H1 (cell line): ENCODE measurements at regions not wholly inside any gene's neighbourhood (a gene's known extent, or its start where the extent isn't known, plus 50 kb on each side); places are given as distances from the start of the nearest gene placed in this dataset.

Source experiments
- CTCF ChIA-PET: fragments of 300-600 bp; sonication (Branson Sonifier 250); formaldehyde crosslinking; loops from one replicate; lab custom pipeline; 2021; ENCODE audit not compliant: partially characterized antibody; lab: Charles Lee
- POLR2A ChIA-PET: fragments of 300-600 bp; sonication (Branson Sonifier 250); formaldehyde crosslinking; loops from one replicate; lab custom pipeline; 2021; ENCODE audit warnings: inconsistent platforms; ENCODE audit not compliant: partially characterized antibody; lab: Charles Lee
- DNase-seq, 2 experiments: peaks; one replicate each; pipeline versions ENCODE4 v3.0.0 to v3.0.0-alpha.2; 2010 to 2022; ENCODE audit warnings: low spot score in 2 of 2, low read depth in 1 of 2, mixed read lengths in 1 of 2
- FAIRE-seq: peaks from 2 replicates; lab custom pipeline; 2011; peaks lifted over from hg19 to GRCh38; lab: Jason Lieb, UNC
- H2AFZ ChIP-seq: 2 replicates; pipeline ENCODE4 v1.8.1; 2012; ENCODE audit warnings: low read length, inconsistent platforms
- H2AK5ac ChIP-seq: 2 replicates; pipeline ENCODE4 v1.6.1; 2013; ENCODE audit warnings: low read depth, low read length
- H2BK120ac ChIP-seq: replicated peaks from 2 replicates; pipeline ENCODE3; 2013; ENCODE audit warnings: low read depth, low read length, inconsistent platforms
- H2BK12ac ChIP-seq: 2 replicates; pipeline ENCODE4 v1.6.1; 2013; ENCODE audit warnings: low read depth, low read length
- H2BK15ac ChIP-seq: 2 replicates; pipeline ENCODE4 v1.6.1; 2013; ENCODE audit warnings: low read length
- H2BK20ac ChIP-seq: 2 replicates; pipeline ENCODE4 v1.6.1; 2013; ENCODE audit warnings: low read length
- H2BK5ac ChIP-seq: 2 replicates; pipeline ENCODE4 v1.6.1; 2013; ENCODE audit warnings: low read depth, low read length
- H3K14ac ChIP-seq: 2 replicates; pipeline ENCODE4 v1.6.1; 2013; ENCODE audit warnings: inconsistent platforms; ENCODE audit not compliant: insufficient read length
- H3K18ac ChIP-seq: 2 replicates; pipeline ENCODE4 v1.6.1; 2013; ENCODE audit warnings: low read length; ENCODE audit errors: extremely low read depth
- H3K23ac ChIP-seq: 2 replicates; pipeline ENCODE4 v1.6.1; 2013; ENCODE audit warnings: inconsistent platforms; ENCODE audit not compliant: insufficient read length
- H3K23me2 ChIP-seq: 2 replicates; pipeline ENCODE4 v1.6.1; 2013; ENCODE audit warnings: low read depth, low read length
- H3K27ac ChIP-seq: 2 replicates; pipeline ENCODE4 v1.6.1; 2011; ENCODE audit warnings: low read depth, low read length, inconsistent platforms
- H3K27me3 ChIP-seq, 4 experiments: replicated peaks in 1 of 4; 1 replicate in 1 of 4; 2 replicates in 3 of 4; pipeline versions ENCODE4 v1.6.1 to v1.8.1; 2011 to 2013; ENCODE audit warnings: low read length in 3 of 4, mild to moderate bottlenecking in 3 of 4, inconsistent platforms in 2 of 4, mixed read lengths in 2 of 4, moderate library complexity in 1 of 4; ENCODE audit not compliant: control insufficient read depth in 3 of 4, insufficient read depth in 3 of 4; ENCODE audit errors: extremely low read depth in 1 of 4
- H3K36me3 ChIP-seq, 4 experiments: 2 replicates each; pipeline versions ENCODE4 v1.6.1 to v1.8.1; 2011 to 2013; ENCODE audit warnings: mild to moderate bottlenecking in 4 of 4, low read length in 3 of 4, moderate library complexity in 2 of 4, control low read depth in 1 of 4, inconsistent platforms in 1 of 4; ENCODE audit not compliant: insufficient read depth in 4 of 4, control insufficient read depth in 2 of 4
- H3K4ac ChIP-seq: replicated peaks from 2 replicates; pipeline ENCODE3; 2013; ENCODE audit warnings: low read length, low read depth, mixed read lengths, inconsistent platforms; ENCODE audit not compliant: insufficient read length
- H3K4me1 ChIP-seq, 4 experiments: replicated peaks in 1 of 4; 1 replicate in 1 of 4; 2 replicates in 3 of 4; pipeline versions ENCODE4 v1.6.1 to v1.8.1; 2011 to 2013; ENCODE audit warnings: low read length in 3 of 4, inconsistent platforms in 2 of 4, mixed read lengths in 1 of 4; ENCODE audit not compliant: insufficient read depth in 4 of 4, control insufficient read depth in 3 of 4
- H3K4me2 ChIP-seq, 2 experiments: 2 replicates each; pipeline versions ENCODE4 v1.6.1 to v1.8.1; 2011 to 2013; ENCODE audit warnings: low read depth in 2 of 2, low read length in 2 of 2, control low read depth in 1 of 2, inconsistent platforms in 1 of 2, mild to moderate bottlenecking in 1 of 2; ENCODE audit not compliant: insufficient read depth in 1 of 2
- H3K4me3 ChIP-seq, 4 experiments: fragments of 200-600, 300-600 bp in 1 of 4; sonication (generic), shearing (Covaris generic), sonication (Bioruptor Twin) in 1 of 4; 2 replicates each; pipeline versions ENCODE4 v1.5.1 to v1.8.1; 2011 to 2016; ENCODE audit warnings: low read length in 4 of 4, low read depth in 3 of 4, control low read depth in 2 of 4, inconsistent platforms in 2 of 4, mild to moderate bottlenecking in 2 of 4, mixed read lengths in 1 of 4, moderate library complexity in 1 of 4; ENCODE audit not compliant: insufficient read depth in 2 of 4; ENCODE audit errors: extremely low read depth in 1 of 4
- H3K56ac ChIP-seq: replicated peaks from 2 replicates; pipeline ENCODE3; 2013; ENCODE audit warnings: low read depth, mild to moderate bottlenecking, mixed read lengths, low read length, inconsistent platforms; ENCODE audit not compliant: insufficient read length
- H3K79me1 ChIP-seq: 2 replicates; pipeline ENCODE4 v1.6.1; 2013; ENCODE audit warnings: low read depth, low read length, control low read depth
- H3K79me2 ChIP-seq, 2 experiments: 2 replicates each; pipeline versions ENCODE4 v1.6.1 to v1.8.1; 2012 to 2013; ENCODE audit warnings: low read length in 2 of 2, mild to moderate bottlenecking in 2 of 2, inconsistent platforms in 1 of 2; ENCODE audit not compliant: insufficient read depth in 2 of 2, control insufficient read depth in 1 of 2
- H3K9ac ChIP-seq, 4 experiments: replicated peaks in 1 of 4; 1 replicate in 1 of 4; 2 replicates in 3 of 4; pipeline versions ENCODE4 v1.6.1 to v1.8.1; 2011 to 2013; ENCODE audit warnings: low read depth in 3 of 4, low read length in 3 of 4, control low read depth in 2 of 4, mild to moderate bottlenecking in 2 of 4, moderate library complexity in 2 of 4, inconsistent platforms in 1 of 4; ENCODE audit errors: extremely low read depth in 1 of 4
- H3K9me3 ChIP-seq, 2 experiments: 2 replicates each; pipeline versions ENCODE4 v1.6.1 to v1.8.1; 2012 to 2013; ENCODE audit warnings: mild to moderate bottlenecking in 2 of 2, moderate library complexity in 2 of 2, control low read depth in 1 of 2, inconsistent platforms in 1 of 2, low read depth in 1 of 2, low read length in 1 of 2, mixed read lengths in 1 of 2; ENCODE audit not compliant: insufficient read depth in 2 of 2
- H4K20me1 ChIP-seq, 2 experiments: replicated peaks in 1 of 2; 2 replicates each; pipeline versions ENCODE3 to v1.8.1; 2011 to 2013; ENCODE audit warnings: inconsistent platforms in 2 of 2, low read length in 2 of 2, mild to moderate bottlenecking in 1 of 2; ENCODE audit not compliant: insufficient read depth in 2 of 2, control insufficient read depth in 1 of 2
- H4K5ac ChIP-seq: 2 replicates; pipeline ENCODE4 v1.6.1; 2013; ENCODE audit warnings: low read length, low read depth, mixed read lengths, inconsistent platforms; ENCODE audit not compliant: insufficient read length
- H4K8ac ChIP-seq: 2 replicates; pipeline ENCODE4 v1.8.0; 2013; ENCODE audit warnings: mild to moderate bottlenecking, moderate library complexity, low read length, inconsistent platforms; ENCODE audit not compliant: insufficient read depth; ENCODE audit errors: extremely low read depth
- H4K91ac ChIP-seq: replicated peaks from 2 replicates; pipeline ENCODE3; 2013; ENCODE audit warnings: low read length, mixed read lengths, inconsistent platforms; ENCODE audit not compliant: insufficient read length
- ATF3 ChIP-seq: IDR thresholded peaks from 2 replicates; pipeline ENCODE4 v1.6.1; 2011; ENCODE audit warnings: low read depth, mild to moderate bottlenecking, low read length; ENCODE audit not compliant: insufficient read depth
- BCL11A ChIP-seq, 2 experiments: IDR thresholded peaks; one replicate each; pipeline ENCODE4 v1.6.1; 2011; ENCODE audit warnings: low read depth in 2 of 2, low read length in 2 of 2, mild to moderate bottlenecking in 2 of 2
- EGR1 ChIP-seq: IDR thresholded peaks from 2 replicates; pipeline ENCODE4 v1.6.1; 2011; ENCODE audit warnings: low read depth, low read length, borderline replicate concordance
- JUN ChIP-seq: IDR thresholded peaks from 2 replicates; pipeline ENCODE4 v1.6.1; 2011; ENCODE audit warnings: low read depth, mild to moderate bottlenecking, improper control_type of control experiment, low read length
- KDM1A ChIP-seq: fragments of 200-600, 300-600 bp; sonication (generic); IDR thresholded peaks from 2 replicates; pipeline ENCODE4 v1.7.1; 2016; ENCODE audit warnings: mild to moderate bottlenecking, low read length, borderline replicate concordance
- MAFK ChIP-seq: IDR thresholded peaks from 2 replicates; pipeline ENCODE4 v1.6.1; 2012; ENCODE audit warnings: low read depth, mild to moderate bottlenecking, improper control_type of control experiment, low read length
- POU5F1 ChIP-seq: IDR thresholded peaks from 2 replicates; pipeline ENCODE4 v1.6.1; 2011; ENCODE audit warnings: low read depth, mild to moderate bottlenecking, low read length, moderate library complexity
- RFX5 ChIP-seq: IDR thresholded peaks from 2 replicates; pipeline ENCODE4 v1.6.1; 2011; ENCODE audit warnings: low read depth, low read length, improper control_type of control experiment, borderline replicate concordance
- SAP30 ChIP-seq: fragments of 300-600 bp; sonication (generic); IDR thresholded peaks from 2 replicates; pipeline ENCODE4 v1.7.1; 2012; ENCODE audit warnings: low read length, moderate library complexity, mild to moderate bottlenecking, inconsistent platforms; ENCODE audit not compliant: insufficient read depth, insufficient replicate concordance
- SIRT6 ChIP-seq: IDR thresholded peaks from one replicate; pipeline ENCODE4 v1.7.1; 2012; ENCODE audit warnings: low read length, inconsistent platforms
- TCF12 ChIP-seq: IDR thresholded peaks from 2 replicates; pipeline ENCODE4 v1.6.1; 2011; ENCODE audit warnings: low read depth, mild to moderate bottlenecking, low read length
- USF2 ChIP-seq: IDR thresholded peaks from 2 replicates; pipeline ENCODE4 v1.6.1; 2011; ENCODE audit warnings: low read length, improper control_type of control experiment
- YY1 ChIP-seq: IDR thresholded peaks from 2 replicates; pipeline ENCODE4 v1.6.1; 2011; ENCODE audit warnings: low read depth, mild to moderate bottlenecking, low read length
- ZNF274 ChIP-seq: IDR thresholded peaks from 2 replicates; pipeline ENCODE4 v1.7.0; 2012; ENCODE audit warnings: low read length, borderline replicate concordance; ENCODE audit errors: extremely low read depth
- WGBS, 2 experiments: shearing (Covaris generic) in 1 of 2; methylation state at CpG; one replicate each; pipeline versions ENCODE4 v1.1.6 to v1.1.7; 2013 to 2015; ENCODE audit warnings: low lambda C conversion rate in 2 of 2, mixed read lengths in 2 of 2, inconsistent platforms in 1 of 2, low coverage in 1 of 2, missing lambda C conversion rate in 1 of 2; ENCODE audit not compliant: insufficient replicate concordance in 2 of 2, insufficient coverage in 1 of 2, insufficient read length in 1 of 2; ENCODE audit errors: extremely low coverage in 1 of 2, missing lambda C conversion rate in 1 of 2; 5-methylcytosine and 5-hydroxymethylcytosine counted together

GRCh38 chr3:109809513-109809912 is 472.2 kb upstream of the DPPA4 start:
- H4K20me1 ChIP-seq = no peaks in the 10 kb centered on the region
- no peak overlapping the region for H4K5ac ChIP-seq
- H3K9ac ChIP-seq = no peak overlapping the region
- POLR2A ChIA-PET = no interaction called here
- H3K4me1 ChIP-seq = peaks cover 0 to 2% (median 0%) of the 10 kb centered on the region in 4 experiments; a peak in 1 of 7 replicates
- H3K36me3 ChIP-seq = no peaks in the 10 kb centered on the region
- no peak overlapping the region for H3K56ac ChIP-seq
- no peak overlapping the region for H2BK12ac ChIP-seq
- no peak overlapping the region for H2BK15ac ChIP-seq
- no peak overlapping the region for H4K8ac ChIP-seq
- H3K4me2 ChIP-seq = no peak overlapping the region
- H3K14ac ChIP-seq = no peak overlapping the region
- no peak overlapping the region for H2AK5ac ChIP-seq
- no peak overlapping the region for H3K4ac ChIP-seq
- TF ChIP-seq RFX5 = no peak
- TF ChIP-seq EGR1 = no peak
- no peak for TF ChIP-seq ATF3
- TF ChIP-seq BCL11A (IDR thresholded peaks at IDR 0.05; ENCODE audit: low read depth in 2 of 2, low read length in 2 of 2) = no peak
- TF ChIP-seq TCF12 = no peak
- TF ChIP-seq SAP30 = no peak
- no peak for TF ChIP-seq JUN
- TF ChIP-seq POU5F1 = no peak
- no peak for TF ChIP-seq SIRT6
- TF ChIP-seq ZNF274 = no peak
- TF ChIP-seq YY1 = no peak
- TF ChIP-seq KDM1A = no peak
- no peak for TF ChIP-seq MAFK
- TF ChIP-seq USF2 = no peak
- TF ChIP-seq, all 59 proteins: peak for 0
- Histone ChIP-seq H3K9me3 (no peaks in the 10 kb centered on the region), H3K23me2 (no peaks in the 10 kb centered on the region), H3K27ac (no peak overlapping the region), H3K79me1 (no peaks in the 10 kb centered on the region), H3K79me2 (no peaks in the 10 kb centered on the region), H3K18ac (no peak overlapping the region), H2BK20ac (no peak overlapping the region), H3K4me3 (no peak overlapping the region), H2AFZ (no peak overlapping the region), H2BK5ac (no peak overlapping the region), H2BK120ac (no peak overlapping the region), H4K91ac (no peak overlapping the region), H3K23ac (no peak overlapping the region), H3K27me3 (no peaks in the 10 kb centered on the region)
- 86% methylated on average over 3 of the region's 3 CpGs; no CpG with 5 or more reads in 1 of the 2 experiments for WGBS, 2 experiments
- DNase-seq (no peak), FAIRE-seq (no peak)
- CTCF ChIA-PET = no interaction called here
